WTC11 (cell line): ENCODE measurements at regions not wholly inside any gene's neighbourhood (a gene's known extent, or its start where the extent isn't known, plus 50 kb on each side); places are given as distances from the start of the nearest gene placed in this dataset.

ENCODE experiments used
- ATAC-seq: fragments of 200-7000 bp; cut with Tn5 transposase; 2 replicates; pipeline ENCODE4 v1.10.0; 2021; ENCODE audit warnings: mild to moderate bottlenecking, moderate library complexity
- CTCF ChIA-PET: fragments of 300-600 bp; sonication (Branson Sonifier 250); formaldehyde crosslinking; loops from one replicate; lab custom pipeline; 2021; ENCODE audit warnings: antibody characterized with exemption; lab: Charles Lee
- POLR2A ChIA-PET: fragments of 350-600 bp; sonication (Branson Sonifier 250); formaldehyde crosslinking; loops from one replicate; lab custom pipeline; 2021; ENCODE audit warnings: antibody characterized with exemption; lab: Charles Lee
- DNase-seq: peaks from one replicate; pipeline ENCODE4 v3.0.0; 2021; ENCODE audit warnings: low spot score
- H3K27ac Mint-ChIP-seq: 2 replicates; pipeline ENCODE4 v1.8.0; 2021; ENCODE audit warnings: mixed read lengths
- H3K27me3 Mint-ChIP-seq: 2 replicates; pipeline ENCODE4 v1.8.0; 2021; ENCODE audit warnings: low read depth, mild to moderate bottlenecking, moderate library complexity, mixed read lengths
- H3K36me3 Mint-ChIP-seq: 2 replicates; pipeline ENCODE4 v1.8.0; 2021; ENCODE audit warnings: mixed read lengths
- H3K4me1 Mint-ChIP-seq: 2 replicates; pipeline ENCODE4 v1.8.0; 2022; ENCODE audit warnings: mixed read lengths
- H3K4me3 Mint-ChIP-seq: 2 replicates; pipeline ENCODE4 v1.8.0; 2021; ENCODE audit warnings: mild to moderate bottlenecking, moderate library complexity, mixed read lengths
- H3K9me3 Mint-ChIP-seq: 2 replicates; pipeline ENCODE4 v1.8.0; 2021; ENCODE audit warnings: mixed read lengths
- ATF1 ChIP-seq: sonication (generic); formaldehyde crosslinking; IDR thresholded peaks from 2 replicates; pipeline ENCODE4 v1.8.1; 2023; ENCODE audit warnings: mild to moderate bottlenecking, moderate library complexity, missing genetic modification reagents
- JAZF1 ChIP-seq: fragments of 250-450 bp; sonication (Bioruptor Pico); IDR thresholded peaks from 2 replicates; pipeline ENCODE4 v1.9.0; 2021; ENCODE audit warnings: moderate library complexity, mild to moderate bottlenecking, inconsistent platforms
- NFYB ChIP-seq: sonication (generic); formaldehyde crosslinking; conservative IDR thresholded peaks from 2 replicates; pipeline ENCODE4 v1.8.0; 2022; ENCODE audit warnings: low read depth, missing genetic modification reagents
- SMAD4 ChIP-seq: sonication (generic); formaldehyde crosslinking; IDR thresholded peaks from 2 replicates; pipeline ENCODE4 v1.8.0; 2022; ENCODE audit warnings: mild to moderate bottlenecking, missing genetic modification reagents
- SP1 ChIP-seq: sonication (generic); formaldehyde crosslinking; conservative IDR thresholded peaks from 2 replicates; pipeline ENCODE4 v1.8.1; 2022; ENCODE audit warnings: missing genetic modification reagents
- TP53 ChIP-seq: sonication (generic); formaldehyde crosslinking; IDR thresholded peaks from 2 replicates; pipeline ENCODE4 v1.8.1; 2023; ENCODE audit warnings: mild to moderate bottlenecking, missing genetic modification reagents
- ZNF219 ChIP-seq: sonication (generic); formaldehyde crosslinking; IDR thresholded peaks from 2 replicates; pipeline ENCODE4 v1.8.0; 2023; ENCODE audit warnings: missing genetic modification reagents, mild to moderate bottlenecking, borderline replicate concordance
- ZNF396 ChIP-seq: fragments of 250-450 bp; sonication (Bioruptor Pico); IDR thresholded peaks from 2 replicates; pipeline ENCODE4 v1.8.0; 2021; ENCODE audit warnings: mild to moderate bottlenecking, moderate library complexity, borderline replicate concordance
- TF ChIP-seq, protein P1 (sequence below): fragments of 250-450 bp; sonication (Bioruptor Pico); IDR thresholded peaks from 2 replicates; pipeline ENCODE4 v1.9.0; 2021; ENCODE audit warnings: mild to moderate bottlenecking, borderline replicate concordance
- TF ChIP-seq, protein P2 (sequence below): fragments of 250-450 bp; sonication (Bioruptor Pico); conservative IDR thresholded peaks from 2 replicates; pipeline ENCODE4 v1.9.0; 2021; ENCODE audit warnings: mild to moderate bottlenecking
- TF ChIP-seq, protein P3 (sequence below): fragments of 250-450 bp; sonication (Bioruptor Pico); IDR thresholded peaks from 2 replicates; pipeline ENCODE4 v2.1.2; 2022; ENCODE audit warnings: mild to moderate bottlenecking, moderate library complexity
- TF ChIP-seq, protein P4 (sequence below): fragments of 200-600 bp; IDR thresholded peaks from 2 replicates; pipeline ENCODE4 v1.8.0; 2022; ENCODE audit warnings: antibody characterized with exemption
- TF ChIP-seq, protein P5 (sequence below): sonication (generic); formaldehyde crosslinking; IDR thresholded peaks from 2 replicates; pipeline ENCODE4 v1.8.0; 2023; ENCODE audit warnings: missing genetic modification reagents
- TF ChIP-seq, protein P6 (sequence below): sonication (generic); formaldehyde crosslinking; IDR thresholded peaks from 2 replicates; pipeline ENCODE4 v1.8.0; 2023; ENCODE audit warnings: missing genetic modification reagents, mild to moderate bottlenecking, borderline replicate concordance
- TF ChIP-seq, protein P7 (sequence below): sonication (generic); formaldehyde crosslinking; IDR thresholded peaks from 2 replicates; pipeline ENCODE4 v1.8.0; 2022; ENCODE audit warnings: mild to moderate bottlenecking, missing genetic modification reagents
- TF ChIP-seq, protein P8 (sequence below): sonication (generic); formaldehyde crosslinking; IDR thresholded peaks from 2 replicates; pipeline ENCODE4 v1.8.1; 2022; ENCODE audit warnings: low read depth, missing genetic modification reagents, borderline replicate concordance

GRCh38 chr5:120140501-120140900 lies 323.6 kb upstream of the PRR16 start (continued):
- TF ChIP-seq, protein P1, sequence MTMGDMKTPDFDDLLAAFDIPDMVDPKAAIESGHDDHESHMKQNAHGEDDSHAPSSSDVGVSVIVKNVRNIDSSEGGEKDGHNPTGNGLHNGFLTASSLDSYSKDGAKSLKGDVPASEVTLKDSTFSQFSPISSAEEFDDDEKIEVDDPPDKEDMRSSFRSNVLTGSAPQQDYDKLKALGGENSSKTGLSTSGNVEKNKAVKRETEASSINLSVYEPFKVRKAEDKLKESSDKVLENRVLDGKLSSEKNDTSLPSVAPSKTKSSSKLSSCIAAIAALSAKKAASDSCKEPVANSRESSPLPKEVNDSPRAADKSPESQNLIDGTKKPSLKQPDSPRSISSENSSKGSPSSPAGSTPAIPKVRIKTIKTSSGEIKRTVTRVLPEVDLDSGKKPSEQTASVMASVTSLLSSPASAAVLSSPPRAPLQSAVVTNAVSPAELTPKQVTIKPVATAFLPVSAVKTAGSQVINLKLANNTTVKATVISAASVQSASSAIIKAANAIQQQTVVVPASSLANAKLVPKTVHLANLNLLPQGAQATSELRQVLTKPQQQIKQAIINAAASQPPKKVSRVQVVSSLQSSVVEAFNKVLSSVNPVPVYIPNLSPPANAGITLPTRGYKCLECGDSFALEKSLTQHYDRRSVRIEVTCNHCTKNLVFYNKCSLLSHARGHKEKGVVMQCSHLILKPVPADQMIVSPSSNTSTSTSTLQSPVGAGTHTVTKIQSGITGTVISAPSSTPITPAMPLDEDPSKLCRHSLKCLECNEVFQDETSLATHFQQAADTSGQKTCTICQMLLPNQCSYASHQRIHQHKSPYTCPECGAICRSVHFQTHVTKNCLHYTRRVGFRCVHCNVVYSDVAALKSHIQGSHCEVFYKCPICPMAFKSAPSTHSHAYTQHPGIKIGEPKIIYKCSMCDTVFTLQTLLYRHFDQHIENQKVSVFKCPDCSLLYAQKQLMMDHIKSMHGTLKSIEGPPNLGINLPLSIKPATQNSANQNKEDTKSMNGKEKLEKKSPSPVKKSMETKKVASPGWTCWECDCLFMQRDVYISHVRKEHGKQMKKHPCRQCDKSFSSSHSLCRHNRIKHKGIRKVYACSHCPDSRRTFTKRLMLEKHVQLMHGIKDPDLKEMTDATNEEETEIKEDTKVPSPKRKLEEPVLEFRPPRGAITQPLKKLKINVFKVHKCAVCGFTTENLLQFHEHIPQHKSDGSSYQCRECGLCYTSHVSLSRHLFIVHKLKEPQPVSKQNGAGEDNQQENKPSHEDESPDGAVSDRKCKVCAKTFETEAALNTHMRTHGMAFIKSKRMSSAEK = no peak

GRCh38 chr5:120141076-120141475 lies 323.0 kb upstream of the PRR16 start:
- POLR2A ChIA-PET = no interaction called here
- ATAC-seq (no peak), DNase-seq (no peak)
- no peak overlapping the region for H3K27ac Mint-ChIP-seq
- H3K4me3 Mint-ChIP-seq = no peak overlapping the region
- CTCF ChIA-PET = no interaction called here
- peaks cover 21% of the 10 kb centered on the region for H3K9me3 Mint-ChIP-seq
- no peaks in the 10 kb centered on the region for H3K4me1 Mint-ChIP-seq
- TF ChIP-seq TP53 (CRISPR knock-in tag) (no peak), ATF1 (no peak), SMAD4 (CRISPR knock-in tag) (no peak), ZNF396 (CRISPR knock-in tag) (no peak), JAZF1 (CRISPR knock-in tag) (no peak), SP1 (no peak)
- TF ChIP-seq, protein P2, sequence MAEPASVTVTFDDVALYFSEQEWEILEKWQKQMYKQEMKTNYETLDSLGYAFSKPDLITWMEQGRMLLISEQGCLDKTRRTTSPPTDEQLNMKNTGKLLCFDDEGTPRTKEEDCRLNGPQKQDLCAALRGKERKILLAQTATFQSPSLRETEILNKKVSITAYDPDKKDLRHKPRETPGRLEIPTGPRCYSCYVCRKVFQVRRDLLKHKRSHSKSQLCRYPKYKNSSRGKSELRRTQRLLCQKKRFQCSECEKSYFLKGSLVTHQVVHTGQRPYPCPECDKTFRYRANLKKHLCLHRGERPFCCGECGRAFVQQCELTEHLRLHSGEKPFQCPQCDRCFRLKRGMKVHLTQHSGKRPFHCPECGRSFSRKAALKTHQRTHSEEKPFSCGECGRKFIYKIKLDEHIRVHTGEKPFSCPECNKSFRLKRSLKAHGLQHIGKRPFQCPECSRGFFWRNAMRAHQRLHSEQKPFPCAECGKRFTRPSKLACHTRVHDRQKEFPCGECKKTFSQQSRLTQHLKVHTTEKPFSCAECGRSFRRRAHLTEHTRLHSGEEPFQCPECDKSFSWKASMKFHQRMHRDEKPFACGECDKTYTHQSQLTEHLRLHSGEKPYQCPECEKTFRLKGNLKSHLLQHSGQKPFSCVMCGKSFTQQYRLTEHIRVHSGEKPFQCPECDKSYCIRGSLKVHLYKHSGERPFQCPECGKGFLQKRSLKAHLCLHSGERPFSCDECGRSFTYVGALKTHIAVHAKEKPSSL (CRISPR knock-in tag) = no peak
- TF ChIP-seq, protein P3, sequence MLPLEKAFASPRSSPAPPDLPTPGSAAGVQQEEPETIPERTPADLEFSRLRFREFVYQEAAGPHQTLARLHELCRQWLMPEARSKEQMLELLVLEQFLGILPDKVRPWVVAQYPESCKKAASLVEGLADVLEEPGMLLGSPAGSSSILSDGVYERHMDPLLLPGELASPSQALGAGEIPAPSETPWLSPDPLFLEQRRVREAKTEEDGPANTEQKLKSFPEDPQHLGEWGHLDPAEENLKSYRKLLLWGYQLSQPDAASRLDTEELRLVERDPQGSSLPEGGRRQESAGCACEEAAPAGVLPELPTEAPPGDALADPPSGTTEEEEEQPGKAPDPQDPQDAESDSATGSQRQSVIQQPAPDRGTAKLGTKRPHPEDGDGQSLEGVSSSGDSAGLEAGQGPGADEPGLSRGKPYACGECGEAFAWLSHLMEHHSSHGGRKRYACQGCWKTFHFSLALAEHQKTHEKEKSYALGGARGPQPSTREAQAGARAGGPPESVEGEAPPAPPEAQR = no peak
- TF ChIP-seq, protein P4, sequence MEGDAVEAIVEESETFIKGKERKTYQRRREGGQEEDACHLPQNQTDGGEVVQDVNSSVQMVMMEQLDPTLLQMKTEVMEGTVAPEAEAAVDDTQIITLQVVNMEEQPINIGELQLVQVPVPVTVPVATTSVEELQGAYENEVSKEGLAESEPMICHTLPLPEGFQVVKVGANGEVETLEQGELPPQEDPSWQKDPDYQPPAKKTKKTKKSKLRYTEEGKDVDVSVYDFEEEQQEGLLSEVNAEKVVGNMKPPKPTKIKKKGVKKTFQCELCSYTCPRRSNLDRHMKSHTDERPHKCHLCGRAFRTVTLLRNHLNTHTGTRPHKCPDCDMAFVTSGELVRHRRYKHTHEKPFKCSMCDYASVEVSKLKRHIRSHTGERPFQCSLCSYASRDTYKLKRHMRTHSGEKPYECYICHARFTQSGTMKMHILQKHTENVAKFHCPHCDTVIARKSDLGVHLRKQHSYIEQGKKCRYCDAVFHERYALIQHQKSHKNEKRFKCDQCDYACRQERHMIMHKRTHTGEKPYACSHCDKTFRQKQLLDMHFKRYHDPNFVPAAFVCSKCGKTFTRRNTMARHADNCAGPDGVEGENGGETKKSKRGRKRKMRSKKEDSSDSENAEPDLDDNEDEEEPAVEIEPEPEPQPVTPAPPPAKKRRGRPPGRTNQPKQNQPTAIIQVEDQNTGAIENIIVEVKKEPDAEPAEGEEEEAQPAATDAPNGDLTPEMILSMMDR = no peak
- TF ChIP-seq, protein P5, sequence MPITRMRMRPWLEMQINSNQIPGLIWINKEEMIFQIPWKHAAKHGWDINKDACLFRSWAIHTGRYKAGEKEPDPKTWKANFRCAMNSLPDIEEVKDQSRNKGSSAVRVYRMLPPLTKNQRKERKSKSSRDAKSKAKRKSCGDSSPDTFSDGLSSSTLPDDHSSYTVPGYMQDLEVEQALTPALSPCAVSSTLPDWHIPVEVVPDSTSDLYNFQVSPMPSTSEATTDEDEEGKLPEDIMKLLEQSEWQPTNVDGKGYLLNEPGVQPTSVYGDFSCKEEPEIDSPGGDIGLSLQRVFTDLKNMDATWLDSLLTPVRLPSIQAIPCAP (CRISPR knock-in tag) = no peak
- peaks cover 15% of the 10 kb centered on the region for H3K36me3 Mint-ChIP-seq
- no peaks in the 10 kb centered on the region for H3K27me3 Mint-ChIP-seq

DNA sequence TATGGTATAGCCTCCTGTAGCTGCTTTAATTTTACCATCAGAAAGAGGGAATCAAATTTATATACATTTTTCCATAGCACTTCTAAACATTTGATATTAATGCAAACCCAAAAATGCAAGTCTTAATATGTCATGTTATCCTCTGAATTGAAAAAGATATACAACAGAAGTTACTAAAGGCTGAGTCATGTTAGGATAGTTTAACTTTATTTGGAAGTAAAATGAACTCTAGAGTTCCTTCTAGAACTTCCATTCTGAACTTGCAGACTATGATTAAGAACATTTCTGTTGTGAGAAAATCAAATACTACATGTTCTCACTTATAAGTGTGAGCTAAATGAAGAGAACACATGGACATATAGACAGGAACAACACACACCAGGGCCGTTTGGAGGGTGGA lies 317.3 kb upstream of the PRR16 start:
- Mint-ChIP-seq H3K4me1 (no peaks in the 10 kb centered on the region), H3K9me3 (peaks cover 31% of the 10 kb centered on the region), H3K27me3 (no peaks in the 10 kb centered on the region), H3K27ac (no peak overlapping the region), H3K4me3 (no peak overlapping the region), H3K36me3 (peaks cover 22% of the 10 kb centered on the region)
- ATAC-seq (no peak), DNase-seq (no peak)
- ChIA-PET POLR2A (no interaction called here), CTCF (no interaction called here)
- no peak for TF ChIP-seq ZNF219 (CRISPR knock-in tag)
- TF ChIP-seq, protein P6, sequence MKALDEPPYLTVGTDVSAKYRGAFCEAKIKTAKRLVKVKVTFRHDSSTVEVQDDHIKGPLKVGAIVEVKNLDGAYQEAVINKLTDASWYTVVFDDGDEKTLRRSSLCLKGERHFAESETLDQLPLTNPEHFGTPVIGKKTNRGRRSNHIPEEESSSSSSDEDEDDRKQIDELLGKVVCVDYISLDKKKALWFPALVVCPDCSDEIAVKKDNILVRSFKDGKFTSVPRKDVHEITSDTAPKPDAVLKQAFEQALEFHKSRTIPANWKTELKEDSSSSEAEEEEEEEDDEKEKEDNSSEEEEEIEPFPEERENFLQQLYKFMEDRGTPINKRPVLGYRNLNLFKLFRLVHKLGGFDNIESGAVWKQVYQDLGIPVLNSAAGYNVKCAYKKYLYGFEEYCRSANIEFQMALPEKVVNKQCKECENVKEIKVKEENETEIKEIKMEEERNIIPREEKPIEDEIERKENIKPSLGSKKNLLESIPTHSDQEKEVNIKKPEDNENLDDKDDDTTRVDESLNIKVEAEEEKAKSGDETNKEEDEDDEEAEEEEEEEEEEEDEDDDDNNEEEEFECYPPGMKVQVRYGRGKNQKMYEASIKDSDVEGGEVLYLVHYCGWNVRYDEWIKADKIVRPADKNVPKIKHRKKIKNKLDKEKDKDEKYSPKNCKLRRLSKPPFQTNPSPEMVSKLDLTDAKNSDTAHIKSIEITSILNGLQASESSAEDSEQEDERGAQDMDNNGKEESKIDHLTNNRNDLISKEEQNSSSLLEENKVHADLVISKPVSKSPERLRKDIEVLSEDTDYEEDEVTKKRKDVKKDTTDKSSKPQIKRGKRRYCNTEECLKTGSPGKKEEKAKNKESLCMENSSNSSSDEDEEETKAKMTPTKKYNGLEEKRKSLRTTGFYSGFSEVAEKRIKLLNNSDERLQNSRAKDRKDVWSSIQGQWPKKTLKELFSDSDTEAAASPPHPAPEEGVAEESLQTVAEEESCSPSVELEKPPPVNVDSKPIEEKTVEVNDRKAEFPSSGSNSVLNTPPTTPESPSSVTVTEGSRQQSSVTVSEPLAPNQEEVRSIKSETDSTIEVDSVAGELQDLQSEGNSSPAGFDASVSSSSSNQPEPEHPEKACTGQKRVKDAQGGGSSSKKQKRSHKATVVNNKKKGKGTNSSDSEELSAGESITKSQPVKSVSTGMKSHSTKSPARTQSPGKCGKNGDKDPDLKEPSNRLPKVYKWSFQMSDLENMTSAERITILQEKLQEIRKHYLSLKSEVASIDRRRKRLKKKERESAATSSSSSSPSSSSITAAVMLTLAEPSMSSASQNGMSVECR = no peak
- TF ChIP-seq, protein P7, sequence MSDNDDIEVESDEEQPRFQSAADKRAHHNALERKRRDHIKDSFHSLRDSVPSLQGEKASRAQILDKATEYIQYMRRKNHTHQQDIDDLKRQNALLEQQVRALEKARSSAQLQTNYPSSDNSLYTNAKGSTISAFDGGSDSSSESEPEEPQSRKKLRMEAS (CRISPR knock-in tag) = no peak
- TF ChIP-seq NFYB (CRISPR knock-in tag) = no peak
- TF ChIP-seq, protein P8, sequence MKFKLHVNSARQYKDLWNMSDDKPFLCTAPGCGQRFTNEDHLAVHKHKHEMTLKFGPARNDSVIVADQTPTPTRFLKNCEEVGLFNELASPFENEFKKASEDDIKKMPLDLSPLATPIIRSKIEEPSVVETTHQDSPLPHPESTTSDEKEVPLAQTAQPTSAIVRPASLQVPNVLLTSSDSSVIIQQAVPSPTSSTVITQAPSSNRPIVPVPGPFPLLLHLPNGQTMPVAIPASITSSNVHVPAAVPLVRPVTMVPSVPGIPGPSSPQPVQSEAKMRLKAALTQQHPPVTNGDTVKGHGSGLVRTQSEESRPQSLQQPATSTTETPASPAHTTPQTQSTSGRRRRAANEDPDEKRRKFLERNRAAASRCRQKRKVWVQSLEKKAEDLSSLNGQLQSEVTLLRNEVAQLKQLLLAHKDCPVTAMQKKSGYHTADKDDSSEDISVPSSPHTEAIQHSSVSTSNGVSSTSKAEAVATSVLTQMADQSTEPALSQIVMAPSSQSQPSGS (CRISPR knock-in tag) = no peak
